ENCODE measurements at regions not wholly inside any gene's neighbourhood (a gene's known extent, or its start where the extent isn't known, plus 50 kb on each side); places are given as distances from the start of the nearest gene placed in this dataset.

GRCh38 chr10:83178526-83178925 is 960.8 kb upstream of the GHITM start:
- TF ChIP-seq, protein P1, sequence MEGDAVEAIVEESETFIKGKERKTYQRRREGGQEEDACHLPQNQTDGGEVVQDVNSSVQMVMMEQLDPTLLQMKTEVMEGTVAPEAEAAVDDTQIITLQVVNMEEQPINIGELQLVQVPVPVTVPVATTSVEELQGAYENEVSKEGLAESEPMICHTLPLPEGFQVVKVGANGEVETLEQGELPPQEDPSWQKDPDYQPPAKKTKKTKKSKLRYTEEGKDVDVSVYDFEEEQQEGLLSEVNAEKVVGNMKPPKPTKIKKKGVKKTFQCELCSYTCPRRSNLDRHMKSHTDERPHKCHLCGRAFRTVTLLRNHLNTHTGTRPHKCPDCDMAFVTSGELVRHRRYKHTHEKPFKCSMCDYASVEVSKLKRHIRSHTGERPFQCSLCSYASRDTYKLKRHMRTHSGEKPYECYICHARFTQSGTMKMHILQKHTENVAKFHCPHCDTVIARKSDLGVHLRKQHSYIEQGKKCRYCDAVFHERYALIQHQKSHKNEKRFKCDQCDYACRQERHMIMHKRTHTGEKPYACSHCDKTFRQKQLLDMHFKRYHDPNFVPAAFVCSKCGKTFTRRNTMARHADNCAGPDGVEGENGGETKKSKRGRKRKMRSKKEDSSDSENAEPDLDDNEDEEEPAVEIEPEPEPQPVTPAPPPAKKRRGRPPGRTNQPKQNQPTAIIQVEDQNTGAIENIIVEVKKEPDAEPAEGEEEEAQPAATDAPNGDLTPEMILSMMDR (IDR thresholded peaks at IDR 0.05), result no peak
- TF ChIP-seq POLR2A (IDR thresholded peaks at IDR 0.05), result no peak
